ENCODE measurements at regions not wholly inside any gene's neighbourhood (a gene's known extent, or its start where the extent isn't known, plus 50 kb on each side); places are given as distances from the start of the nearest gene placed in this dataset.

DNA sequence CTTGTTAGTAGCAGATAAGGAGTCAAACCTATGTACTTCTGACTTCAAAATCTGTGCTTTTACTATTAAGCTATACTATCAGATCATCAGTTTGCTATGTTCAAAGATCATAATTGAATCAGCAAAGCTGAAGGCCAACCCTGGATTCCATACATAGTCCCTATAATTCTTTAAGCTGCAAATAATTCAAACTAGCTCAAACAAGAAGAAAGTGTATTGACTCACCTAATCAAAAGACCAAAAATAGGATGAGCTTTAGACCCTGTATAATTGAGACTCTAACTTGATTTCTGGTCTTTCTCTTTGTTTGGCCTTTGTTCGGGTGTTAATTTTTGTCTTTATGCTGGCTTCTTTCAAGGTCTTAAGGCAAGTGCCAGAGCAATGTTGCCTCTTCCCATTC, 213.7 kb downstream of the CWF19L2 start:
- peaks cover 25% of the 10 kb centered on the region for H3K4me1 Mint-ChIP-seq
- H3K27ac Mint-ChIP-seq: no peak overlapping the region
- no peak overlapping the region for H3K4me3 Mint-ChIP-seq
- TF ChIP-seq, protein P1, sequence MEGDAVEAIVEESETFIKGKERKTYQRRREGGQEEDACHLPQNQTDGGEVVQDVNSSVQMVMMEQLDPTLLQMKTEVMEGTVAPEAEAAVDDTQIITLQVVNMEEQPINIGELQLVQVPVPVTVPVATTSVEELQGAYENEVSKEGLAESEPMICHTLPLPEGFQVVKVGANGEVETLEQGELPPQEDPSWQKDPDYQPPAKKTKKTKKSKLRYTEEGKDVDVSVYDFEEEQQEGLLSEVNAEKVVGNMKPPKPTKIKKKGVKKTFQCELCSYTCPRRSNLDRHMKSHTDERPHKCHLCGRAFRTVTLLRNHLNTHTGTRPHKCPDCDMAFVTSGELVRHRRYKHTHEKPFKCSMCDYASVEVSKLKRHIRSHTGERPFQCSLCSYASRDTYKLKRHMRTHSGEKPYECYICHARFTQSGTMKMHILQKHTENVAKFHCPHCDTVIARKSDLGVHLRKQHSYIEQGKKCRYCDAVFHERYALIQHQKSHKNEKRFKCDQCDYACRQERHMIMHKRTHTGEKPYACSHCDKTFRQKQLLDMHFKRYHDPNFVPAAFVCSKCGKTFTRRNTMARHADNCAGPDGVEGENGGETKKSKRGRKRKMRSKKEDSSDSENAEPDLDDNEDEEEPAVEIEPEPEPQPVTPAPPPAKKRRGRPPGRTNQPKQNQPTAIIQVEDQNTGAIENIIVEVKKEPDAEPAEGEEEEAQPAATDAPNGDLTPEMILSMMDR (IDR thresholded peaks at IDR 0.05; ENCODE audit: unreplicated experiment): no peak
- no peak for DNase-seq (ENCODE audit: low spot score in 2 of 2, unreplicated experiment in 2 of 2)
- no peaks in the 10 kb centered on the region for H3K27me3 Mint-ChIP-seq (ENCODE audit: low read depth)
- H3K9me3 Mint-ChIP-seq: peaks cover 9% of the 10 kb centered on the region
- H3K36me3 Mint-ChIP-seq: no peaks in the 10 kb centered on the region

DNA sequence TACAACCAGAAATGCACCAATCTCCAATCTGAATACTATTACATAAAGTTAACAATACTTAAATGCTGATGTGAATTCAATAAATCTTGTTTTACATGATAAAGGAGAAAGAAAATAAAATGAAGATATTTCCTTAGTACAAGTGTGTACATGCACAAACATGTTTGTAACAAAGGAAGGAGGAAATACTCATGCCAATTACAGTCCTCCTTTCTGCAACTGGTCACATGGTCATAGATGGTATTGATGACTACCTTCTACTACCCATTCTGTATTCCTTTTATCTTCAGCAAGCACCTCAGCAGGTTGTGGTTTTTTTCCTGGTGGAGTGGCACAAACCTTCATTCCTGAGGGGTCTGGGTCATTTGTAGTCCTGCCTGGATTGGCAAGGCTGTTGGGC, 214.2 kb upstream of the GUCY1A2 start:
- Mint-ChIP-seq H3K4me1 (no peaks in the 10 kb centered on the region), H3K4me3 (no peak overlapping the region), H3K9me3 (peaks cover 34% of the 10 kb centered on the region), H3K27ac (no peak overlapping the region), H3K27me3 (ENCODE audit: low read depth) (no peaks in the 10 kb centered on the region), H3K36me3 (no peaks in the 10 kb centered on the region)
- DNase-seq (ENCODE audit: low spot score in 2 of 2, unreplicated experiment in 2 of 2): no peak
- TF ChIP-seq, protein P1 (IDR thresholded peaks at IDR 0.05; ENCODE audit: unreplicated experiment): no peak

DNA sequence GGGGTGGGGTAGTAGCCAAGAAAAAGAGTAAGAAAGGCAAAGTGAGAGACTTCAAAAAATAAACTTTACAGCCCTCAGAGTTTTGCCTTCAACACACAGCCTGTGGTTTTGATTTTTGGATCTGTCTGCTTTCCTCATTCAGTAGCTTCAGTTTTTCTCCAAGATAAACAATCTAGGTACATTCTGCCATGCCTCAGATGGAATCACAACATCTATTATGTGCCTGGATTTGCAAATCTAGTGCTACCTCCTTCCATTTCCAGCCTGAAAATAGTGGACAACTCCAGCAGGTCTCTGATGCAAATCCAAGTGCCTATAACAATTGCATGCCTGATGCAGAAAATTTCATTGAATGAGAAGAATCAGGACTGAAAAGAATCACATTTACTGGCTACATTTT, 206.6 kb upstream of the GUCY1A2 start:
- TF ChIP-seq, protein P1 (IDR thresholded peaks at IDR 0.05; ENCODE audit: unreplicated experiment): no peak
- H3K4me3 Mint-ChIP-seq: no peak overlapping the region
- no peaks in the 10 kb centered on the region for H3K36me3 Mint-ChIP-seq
- no peak for DNase-seq (ENCODE audit: low spot score in 2 of 2, unreplicated experiment in 2 of 2)
- H3K4me1 Mint-ChIP-seq: no peaks in the 10 kb centered on the region
- no peak overlapping the region for H3K27ac Mint-ChIP-seq
- H3K27me3 Mint-ChIP-seq (ENCODE audit: low read depth): no peaks in the 10 kb centered on the region
- peaks cover 8% of the 10 kb centered on the region for H3K9me3 Mint-ChIP-seq

DNA sequence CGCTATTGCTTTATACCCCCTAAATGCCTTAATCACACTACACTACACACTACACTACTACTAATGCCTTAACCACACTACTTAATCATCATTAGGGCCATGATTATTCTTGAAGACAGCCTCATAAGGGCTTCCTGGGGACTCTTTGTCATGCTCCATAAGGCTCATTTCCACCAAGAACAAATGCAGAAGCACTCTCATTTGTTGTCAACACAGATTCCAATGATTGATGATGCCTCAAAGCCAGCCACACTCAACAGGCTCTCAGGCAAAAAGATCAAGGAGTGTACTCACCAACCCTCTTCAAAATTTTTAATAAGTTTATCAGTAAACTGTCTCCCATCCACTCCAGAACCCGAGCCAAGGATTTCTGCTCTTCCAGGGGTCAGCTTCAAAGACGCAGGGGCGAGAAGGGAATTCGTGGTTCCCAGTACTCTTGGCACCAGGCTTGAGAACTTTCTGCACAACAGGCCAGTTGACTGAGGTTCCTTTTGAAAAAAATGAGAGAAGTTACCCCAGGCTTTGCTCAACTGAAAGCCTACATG, 204.7 kb upstream of the GUCY1A2 start:
- Mint-ChIP-seq H3K36me3 (no peaks in the 10 kb centered on the region), H3K27me3 (ENCODE audit: low read depth) (no peaks in the 10 kb centered on the region), H3K9me3 (no peaks in the 10 kb centered on the region), H3K27ac (no peak overlapping the region), H3K4me3 (no peak overlapping the region), H3K4me1 (peaks cover 14% of the 10 kb centered on the region)
- DNase-seq (ENCODE audit: low spot score in 2 of 2, unreplicated experiment in 2 of 2): no peak
- TF ChIP-seq, protein P1 (IDR thresholded peaks at IDR 0.05; ENCODE audit: unreplicated experiment): no peak

DNA sequence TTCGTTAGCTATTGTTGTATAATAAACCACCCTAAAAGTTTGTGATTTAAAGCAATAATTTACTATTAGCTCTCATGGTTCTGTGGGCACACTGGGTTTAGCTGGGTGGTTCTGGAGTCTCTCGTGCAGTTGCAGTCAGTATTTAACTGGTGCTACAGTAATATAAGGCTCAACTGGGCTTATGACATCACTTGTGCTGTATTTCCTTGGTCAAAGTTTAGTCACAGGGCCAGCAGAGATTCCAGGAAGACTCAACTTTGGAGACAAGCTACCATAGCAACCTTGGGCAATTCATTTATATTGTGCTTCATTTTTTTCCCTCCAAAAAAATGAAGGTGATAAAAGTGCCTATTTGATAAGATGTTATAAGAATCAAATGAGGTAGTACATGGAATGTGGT, 204.2 kb upstream of the GUCY1A2 start:
- Mint-ChIP-seq H3K4me1 (peaks cover 16% of the 10 kb centered on the region), H3K4me3 (no peak overlapping the region), H3K27me3 (ENCODE audit: low read depth) (no peaks in the 10 kb centered on the region), H3K9me3 (no peaks in the 10 kb centered on the region), H3K36me3 (no peaks in the 10 kb centered on the region), H3K27ac (no peak overlapping the region)
- DNase-seq (ENCODE audit: low spot score in 2 of 2, unreplicated experiment in 2 of 2): no peak
- TF ChIP-seq, protein P1 (IDR thresholded peaks at IDR 0.05; ENCODE audit: unreplicated experiment): no peak

DNA sequence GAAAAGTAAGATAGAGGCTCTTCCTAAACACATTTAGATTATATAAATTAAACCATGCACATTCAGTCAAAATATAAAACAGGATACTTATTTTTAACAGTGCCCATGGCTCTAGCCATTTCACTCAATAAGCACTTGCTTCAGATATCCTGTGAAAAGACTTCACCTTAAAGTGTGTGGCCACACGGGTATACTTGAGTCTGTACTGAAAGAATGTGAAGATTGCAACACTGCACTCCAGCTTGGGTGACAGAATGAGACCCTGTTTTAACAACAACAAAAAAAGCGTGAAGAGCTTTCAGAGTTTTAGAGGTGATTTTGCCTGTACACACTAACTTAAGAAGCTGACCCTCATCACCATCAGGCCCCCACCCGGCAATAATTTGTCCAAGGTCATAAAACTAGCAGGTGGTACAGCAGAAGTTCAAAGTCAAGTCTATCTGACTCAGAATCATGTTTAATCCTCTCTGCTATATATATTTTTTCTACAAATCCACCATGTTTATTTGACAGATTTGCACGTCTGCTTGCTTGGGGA, 203.5 kb upstream of the GUCY1A2 start:
- H3K4me1 Mint-ChIP-seq: peaks cover 16% of the 10 kb centered on the region
- TF ChIP-seq, protein P1 (IDR thresholded peaks at IDR 0.05; ENCODE audit: unreplicated experiment): no peak
- H3K27me3 Mint-ChIP-seq (ENCODE audit: low read depth): no peaks in the 10 kb centered on the region
- no peak overlapping the region for H3K4me3 Mint-ChIP-seq
- H3K36me3 Mint-ChIP-seq: no peaks in the 10 kb centered on the region
- no peaks in the 10 kb centered on the region for H3K9me3 Mint-ChIP-seq
- no peak overlapping the region for H3K27ac Mint-ChIP-seq
- DNase-seq (ENCODE audit: low spot score in 2 of 2, unreplicated experiment in 2 of 2): no peak

Measured in mesothelial cell of epicardium (in vitro differentiated cells).